Adrenal gland (tissue), 9 donors: ENCODE measurements at regions not wholly inside any gene's neighbourhood (a gene's known extent, or its start where the extent isn't known, plus 50 kb on each side); places are given as distances from the start of the nearest gene placed in this dataset.

Experiments used
- DNase-seq, 7 donors: peaks; one replicate each; pipeline ENCODE4 v3.0.0-alpha.2; 2019 to 2020
- H3K27ac ChIP-seq, 5 donors: fragments of 200-600 bp; sonication (generic) in 4 of 5; 1 replicate in 3 of 5; 2 replicates in 2 of 5; pipeline versions ENCODE4 v1.5.1 to v1.8.0; 2016 to 2020; ENCODE audit warnings: mild to moderate bottlenecking in 1 of 5
- H3K27me3 ChIP-seq: fragments of 200-600 bp; 2 replicates; pipeline ENCODE4 v1.8.0; 2021
- H3K36me3 ChIP-seq, 2 donors: fragments of 200-600 bp; replicated peaks in 1 of 2; 1 replicate in 1 of 2; 2 replicates in 1 of 2; pipeline versions ENCODE4 v1.5.1 to v1.8.0; 2018 to 2022
- H3K4me1 ChIP-seq, 2 donors: fragments of 200-600 bp; replicated peaks in 1 of 2; 1 replicate in 1 of 2; 2 replicates in 1 of 2; pipeline versions ENCODE4 v1.5.1 to v1.8.0; 2018 to 2021
- H3K4me3 ChIP-seq, 4 donors: fragments of 200-600 bp; sonication (generic) in 3 of 4; one replicate each; pipeline ENCODE4 v1.5.1; 2016 to 2018
- H3K9me3 ChIP-seq, 3 donors: fragments of 200-600 bp; sonication (generic) in 1 of 3; replicated peaks in 1 of 3; 1 replicate in 2 of 3; 2 replicates in 1 of 3; pipeline versions ENCODE4 v1.5.1 to v1.8.0; 2016 to 2021
- CTCF ChIP-seq, 6 experiments: fragments of 450-650 bp in 4 of 6; fragments of 200-600 bp in 2 of 6; sonication (generic) in 1 of 6; IDR thresholded peaks; 1 replicate in 5 of 6; 2 replicates in 1 of 6; pipeline versions ENCODE4 v1.5.1 to v1.8.0; 2016 to 2021; ENCODE audit warnings: antibody characterized with exemption in 6 of 6, mild to moderate bottlenecking in 2 of 6, moderate library complexity in 1 of 6
- POLR2A ChIP-seq, 2 donors: fragments of 450-650 bp; IDR thresholded peaks; one replicate each; pipeline ENCODE4 v1.6.1; 2017; ENCODE audit warnings: antibody characterized with exemption in 2 of 2, mild to moderate bottlenecking in 2 of 2, moderate library complexity in 1 of 2
- WGBS, 4 donors: extraction: QIAGEN DNeasy Blood & Tissue Kit in 2 of 4; methylation state at CpG; one replicate each; pipeline versions ENCODE4 v1.1.5 to v1.1.7; 2013 to 2017; 5-methylcytosine and 5-hydroxymethylcytosine counted together
- intact Hi-C, 2 donors: fragments of 100-400 bp; cut with DNase I; formaldehyde crosslinking; loops; one replicate each; pipeline versions ENCODE4 v1.14.1 to v1.15.0; 2022 to 2023
- donor health status: healthy with polysubstance abuse.
- donor health status: Bipolar disorder and iron deficiency.
- donor health status: DM: yes; HTN: yes; CAD: no.
- donor health status: DM: no; HTN: no; CAD: no.
- donor health status: DM: no; HTN: no; CAD: no.

- WGBS, 4 donors, result 59 to 66% (median 64%) methylated on average over 13 of the region's 13 CpGs
- peak in 2 of 7 donors; percentile 10 to 30 for DNase-seq
These were observed 216.8 kb upstream of the ZNF32 start for GRCh38 chr10:43865265-43866135.

GRCh38 chr10:43864656-43865055, 216.0 kb upstream of the ZNF32 start:
- no peaks in the 10 kb centered on the region for H3K27me3 ChIP-seq
- intact Hi-C loops, result no loop called here
- TF ChIP-seq CTCF (IDR thresholded peaks at IDR 0.05) (no peak), POLR2A (IDR thresholded peaks at IDR 0.05) (no peak)
- DNase-seq, result no peak
- H3K4me3 ChIP-seq, result no peak overlapping the region
- 89 to 92% (median 90%) methylated on average over 6 of the region's 6 CpGs for WGBS, 4 donors
- H3K9me3 ChIP-seq, result no peaks in the 10 kb centered on the region
- H3K36me3 ChIP-seq, result no peaks in the 10 kb centered on the region
- H3K4me1 ChIP-seq, result no peaks in the 10 kb centered on the region
- H3K27ac ChIP-seq, result no peak overlapping the region

More at GRCh38 chr10:43865265-43866135, 216.8 kb upstream of the ZNF32 start:
- intact Hi-C loops, result no loop called here
- H3K27me3 ChIP-seq, result no peaks in the 10 kb centered on the region
- no peaks in the 10 kb centered on the region for H3K4me1 ChIP-seq
- no peaks in the 10 kb centered on the region for H3K9me3 ChIP-seq
- TF ChIP-seq POLR2A (IDR thresholded peaks at IDR 0.05) (no peak), CTCF (IDR thresholded peaks at IDR 0.05) (no peak)
- H3K36me3 ChIP-seq, result no peaks in the 10 kb centered on the region
- no peak overlapping the region for H3K27ac ChIP-seq
- H3K4me3 ChIP-seq, result no peak overlapping the region

GRCh38 chr10:43863859-43864591, 215.3 kb upstream of the ZNF32 start:
- no peak for TF ChIP-seq CTCF (IDR thresholded peaks at IDR 0.05)
- no peak for TF ChIP-seq POLR2A (IDR thresholded peaks at IDR 0.05)
- peak overlapping the region in 1 of 5 donors; percentile 49 for H3K27ac ChIP-seq
- no peaks in the 10 kb centered on the region for H3K27me3 ChIP-seq
- H3K9me3 ChIP-seq, result no peaks in the 10 kb centered on the region
- intact Hi-C loops, result no loop called here
- H3K36me3 ChIP-seq, result no peaks in the 10 kb centered on the region
- H3K4me3 ChIP-seq, result no peak overlapping the region
- peak in 2 of 7 donors; percentile 9 to 24 for DNase-seq
- H3K4me1 ChIP-seq, result no peaks in the 10 kb centered on the region
- 82 to 85% (median 84%) methylated on average over 3 to 8 of the region's 8 CpGs for WGBS, 4 donors

- Histone ChIP-seq H3K4me3 (no peak overlapping the region), H3K9me3 (no peaks in the 10 kb centered on the region), H3K36me3 (no peaks in the 10 kb centered on the region), H3K27me3 (no peaks in the 10 kb centered on the region), H3K27ac (peak overlapping the region in 1 of 5 donors; percentile 49), H3K4me1 (no peaks in the 10 kb centered on the region)
- DNase-seq, result peak in 1 of 7 donors; percentile 42
- TF ChIP-seq CTCF (IDR thresholded peaks at IDR 0.05), result no peak
- TF ChIP-seq POLR2A (IDR thresholded peaks at IDR 0.05), result no peak
- WGBS, 4 donors, result 83 to 93% (median 88%) methylated on average over 3 to 9 of the region's 9 CpGs
- intact Hi-C loops, result no loop called here
These were observed 214.6 kb upstream of the ZNF32 start for GRCh38 chr10:43863270-43863669.
